ENCODE measurements at regions not wholly inside any gene's neighbourhood (a gene's known extent, or its start where the extent isn't known, plus 50 kb on each side); places are given as distances from the start of the nearest gene placed in this dataset.

DNA sequence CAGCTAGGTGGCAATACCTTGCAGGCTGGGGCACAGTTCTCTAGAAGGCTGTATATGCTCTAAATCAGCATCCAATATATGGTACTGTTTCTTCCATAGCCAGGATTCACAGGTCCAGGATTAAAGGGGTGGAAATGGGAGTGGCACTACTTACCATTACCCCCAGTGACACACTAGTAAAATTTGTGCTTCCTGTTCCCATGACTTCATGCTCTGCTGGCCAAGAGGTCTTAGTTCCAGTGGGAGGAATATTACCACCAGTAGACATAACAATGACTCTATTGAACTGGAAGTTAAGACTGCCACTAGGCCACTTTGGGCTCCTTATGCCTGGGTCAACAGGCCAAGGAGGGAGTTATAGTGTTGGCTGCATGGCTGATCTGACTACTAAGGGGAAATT lies 174.3 kb upstream of the TNFAIP3 start:
- no peak for DNase-seq

DNA sequence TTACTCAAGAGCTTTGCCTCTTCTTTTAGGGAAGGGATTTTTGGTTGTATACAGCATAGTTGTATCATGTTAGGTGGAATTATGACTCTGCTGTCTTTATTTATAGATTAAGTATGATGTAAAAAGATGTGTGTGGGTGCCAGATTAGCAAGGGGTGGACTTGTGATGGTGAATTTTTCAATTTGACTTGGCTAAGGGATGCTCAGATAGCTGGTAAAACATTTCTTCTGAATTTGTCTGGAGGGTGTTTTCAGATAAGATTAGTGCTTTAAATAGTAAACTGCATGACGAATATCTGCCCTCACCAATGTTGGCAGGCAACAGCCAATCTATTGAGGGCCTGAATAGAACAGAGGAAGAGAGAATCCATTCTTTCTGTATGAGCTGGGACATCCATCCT lies 173.3 kb upstream of the TNFAIP3 start:
- DNase-seq, result no peak

DNA sequence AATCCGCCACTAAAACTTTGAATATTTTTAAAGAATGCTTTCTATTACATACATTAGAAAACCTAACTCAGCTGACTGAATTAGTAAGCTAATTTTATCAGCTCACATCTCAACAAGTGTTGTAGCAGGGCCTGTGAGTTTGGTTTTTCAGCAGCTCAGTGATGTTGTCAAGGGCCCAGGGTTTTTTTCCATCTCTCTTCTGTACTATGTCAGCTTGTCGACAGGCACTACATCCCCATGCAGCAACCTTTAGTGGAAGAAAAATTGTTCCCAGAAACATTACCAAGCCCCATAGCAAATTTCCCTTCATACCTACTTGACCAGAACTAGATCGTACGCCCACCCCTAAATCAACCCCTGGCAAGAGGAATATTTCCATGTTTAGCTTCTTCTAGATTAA lies 170.3 kb upstream of the TNFAIP3 start:
- no peak for DNase-seq

DNA sequence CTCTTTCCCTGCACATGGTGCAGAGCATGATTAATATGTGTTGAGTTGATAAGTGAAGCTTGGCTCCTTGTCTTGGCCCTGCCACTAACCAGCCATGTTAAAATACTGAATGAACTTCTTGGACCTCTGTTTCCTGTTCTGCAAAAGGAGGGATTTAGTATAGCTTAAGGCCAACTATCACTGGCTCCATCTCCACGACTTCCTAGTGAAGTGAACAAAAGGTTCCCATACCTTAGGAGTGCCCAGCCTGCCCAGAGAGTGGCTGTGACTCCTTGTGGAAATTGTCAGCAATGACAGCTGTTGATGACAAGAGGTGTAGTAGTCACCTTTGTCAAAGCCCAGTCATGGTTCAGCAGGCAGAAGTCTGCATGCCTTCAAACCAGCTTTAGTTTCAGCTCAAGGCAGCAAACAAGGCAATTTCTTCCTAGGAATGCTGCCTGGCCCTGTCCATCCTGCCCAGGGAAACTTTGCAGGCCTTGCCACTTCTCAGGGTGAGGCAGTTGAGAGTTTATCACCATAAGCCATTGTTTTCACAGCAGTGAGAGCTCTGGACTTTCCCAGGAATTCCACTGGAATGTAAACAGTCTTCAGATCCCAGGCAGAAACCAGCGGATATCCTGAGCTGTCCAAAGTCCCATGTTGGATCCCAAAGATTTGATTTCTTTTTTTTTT lies 169.7 kb upstream of the TNFAIP3 start:
- no peak for DNase-seq

DNA sequence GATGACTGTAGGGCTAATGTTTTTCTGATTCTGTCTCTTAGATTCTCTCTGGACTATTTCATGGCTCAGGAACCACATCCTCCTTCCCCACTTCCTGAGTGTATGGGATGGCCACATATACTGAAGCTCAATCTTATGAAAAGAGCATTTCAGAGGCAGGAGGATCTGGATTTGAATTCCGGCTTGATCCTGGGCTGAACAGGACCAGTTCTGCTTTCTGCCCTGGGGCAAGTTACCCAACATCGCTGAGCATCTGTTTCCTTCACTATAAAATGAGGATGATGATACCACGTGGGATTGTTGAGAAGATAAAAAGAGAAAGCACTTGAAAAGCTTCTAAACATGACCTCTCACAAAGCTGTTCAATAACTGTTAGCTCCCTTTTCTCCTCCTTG lies 168.4 kb upstream of the TNFAIP3 start:
- no peak for DNase-seq

DNA sequence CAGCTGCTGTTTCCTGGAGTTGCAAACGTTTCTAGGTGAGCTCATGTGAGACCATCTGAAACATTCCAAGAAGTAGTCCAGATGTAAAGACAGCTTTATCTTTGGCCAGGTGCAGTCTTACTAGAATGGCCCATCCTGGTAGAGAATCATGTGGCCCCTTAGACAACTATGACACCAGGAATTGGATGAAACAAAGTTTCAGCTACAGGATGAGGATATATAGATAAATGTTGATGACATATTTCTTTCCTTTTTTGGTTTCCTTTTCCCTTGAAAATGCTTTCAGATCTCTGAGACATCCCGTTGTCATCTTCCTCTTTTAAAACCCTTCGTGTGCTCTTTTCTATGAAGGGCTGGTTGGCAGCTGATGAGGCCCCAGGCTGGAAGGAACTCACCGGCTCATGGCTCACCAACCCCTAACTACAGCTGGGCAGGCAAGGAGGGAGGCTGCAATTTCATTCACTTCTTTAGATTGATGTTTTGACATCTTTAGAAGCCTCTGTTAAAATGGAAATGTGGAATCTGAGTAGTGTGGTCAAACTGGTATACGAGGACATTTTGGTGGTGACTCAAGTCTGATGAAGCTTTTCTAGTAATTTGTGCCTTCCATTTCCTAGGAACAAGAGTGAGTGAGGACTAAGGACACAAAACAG lies 167.9 kb upstream of the TNFAIP3 start:
- no peak for DNase-seq

DNA sequence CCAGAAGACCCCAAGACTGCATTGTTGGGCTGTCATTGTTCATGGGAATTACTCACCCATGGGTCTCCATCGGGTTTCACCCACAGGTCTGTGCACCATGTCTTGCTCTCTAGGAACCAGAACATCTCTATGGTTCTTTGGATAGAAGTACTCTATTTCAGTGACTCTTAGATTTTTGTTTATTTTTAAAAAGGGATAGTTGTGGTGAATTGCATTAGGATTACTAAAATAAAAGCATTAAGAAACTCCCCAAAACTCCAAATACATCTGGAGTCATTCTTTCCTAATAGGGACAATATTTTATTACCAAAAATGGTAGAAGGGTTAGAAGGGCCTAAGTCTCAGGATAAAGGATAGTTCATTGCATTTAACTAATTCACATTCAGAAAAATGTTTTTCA lies 166.9 kb upstream of the TNFAIP3 start:
- no peak for DNase-seq

DNA sequence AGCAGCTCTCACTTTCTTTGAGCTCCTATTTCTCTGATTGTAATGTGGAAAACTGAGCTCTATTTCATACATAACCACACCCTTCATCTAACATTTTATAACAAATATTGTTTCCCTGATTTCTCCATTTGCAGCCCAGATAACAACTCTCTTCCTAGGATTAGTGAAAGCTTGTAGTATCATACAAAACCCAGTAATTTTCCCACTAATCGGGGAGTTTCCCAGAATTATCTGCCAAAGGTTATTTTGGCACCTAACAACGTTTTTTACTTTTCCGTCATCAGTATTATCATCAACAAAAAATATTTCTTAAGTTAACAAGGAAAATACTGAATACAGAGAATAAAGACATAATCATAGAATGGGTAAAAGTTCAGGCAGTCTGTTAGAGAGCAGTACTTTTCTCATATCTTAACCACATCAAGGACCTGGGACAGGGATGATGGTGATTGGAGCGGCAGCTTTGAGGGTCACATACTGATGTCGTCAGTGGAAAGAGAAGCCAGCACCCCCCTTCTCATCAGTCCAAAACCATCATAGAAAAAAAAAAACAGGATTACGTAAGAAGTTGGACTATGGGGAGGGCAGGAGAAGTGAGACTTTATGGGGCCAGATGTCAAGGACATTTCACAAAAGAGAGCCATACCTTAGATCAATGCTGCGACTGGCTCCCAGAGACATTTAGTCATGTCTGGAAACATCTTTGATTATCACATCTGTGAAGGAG lies 166.1 kb upstream of the TNFAIP3 start:
- DNase-seq, result no peak

DNA sequence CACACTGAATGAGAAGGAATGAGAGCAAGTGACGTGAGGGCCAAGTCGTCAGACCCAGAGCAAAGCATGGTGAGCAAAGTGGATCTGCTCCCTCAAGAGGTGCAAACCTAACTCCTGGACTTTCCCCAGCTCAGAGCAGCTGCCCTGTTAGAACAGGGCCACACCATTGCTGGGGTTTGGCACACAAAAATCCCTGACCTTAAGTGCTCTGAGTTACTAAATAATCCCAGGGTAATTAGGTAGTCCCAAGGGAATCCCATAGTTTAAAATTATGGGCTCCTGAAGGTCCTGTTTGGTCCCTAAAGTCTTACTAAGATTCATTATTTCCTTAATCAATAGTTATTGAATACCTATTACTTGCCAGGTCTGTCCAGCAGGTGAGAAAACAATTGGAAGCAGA lies 165.1 kb upstream of the TNFAIP3 start:
- DNase-seq, result no peak

DNA sequence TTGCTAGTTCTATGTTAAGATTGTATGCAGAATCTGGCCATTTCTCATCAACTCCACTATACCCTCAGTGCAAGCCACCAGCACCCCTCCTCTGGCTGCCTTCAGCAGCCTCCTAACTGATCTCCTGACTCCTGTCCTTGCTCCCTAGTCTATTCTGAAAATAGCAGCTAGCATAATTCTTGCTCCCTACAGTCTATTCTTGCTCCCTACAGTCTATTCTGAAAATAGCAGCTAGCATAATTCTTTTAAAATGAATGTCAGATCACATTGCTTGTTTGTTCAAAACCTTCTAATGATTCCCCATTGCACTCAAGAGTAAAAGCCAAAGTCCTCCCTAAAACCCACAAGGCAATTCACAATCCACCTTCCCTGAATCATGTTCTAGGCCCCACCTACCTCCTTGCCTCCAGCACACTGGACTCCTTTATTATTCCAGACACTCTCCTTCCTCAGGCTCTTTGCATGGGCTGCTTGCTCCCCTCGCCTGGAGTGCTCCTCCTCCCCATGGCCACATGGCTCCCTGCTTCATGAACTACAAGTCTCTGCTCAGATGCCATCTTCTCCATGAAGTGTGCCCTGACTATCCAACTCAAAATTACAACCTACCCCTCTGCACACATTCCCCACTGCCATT lies 164.2 kb upstream of the TNFAIP3 start:
- no peak for DNase-seq

DNA sequence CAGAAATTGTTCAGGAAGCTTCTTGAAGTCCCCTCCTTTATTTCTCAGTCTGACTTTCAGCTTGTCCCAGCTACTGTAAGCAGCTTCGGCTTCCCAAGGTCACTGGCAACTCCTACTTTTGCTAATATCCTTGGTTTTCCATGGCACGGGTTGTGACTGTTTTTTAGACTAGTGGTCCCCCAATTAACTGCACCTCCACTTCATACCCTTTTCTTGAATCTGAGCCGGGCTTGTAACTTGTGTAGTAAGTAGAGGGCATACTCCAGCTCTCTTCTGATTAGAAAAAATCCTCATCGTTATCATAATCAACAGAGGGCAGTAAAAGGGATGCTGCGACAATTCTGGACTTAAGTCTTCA lies 162.3 kb upstream of the TNFAIP3 start:
- DNase-seq, result no peak

DNA sequence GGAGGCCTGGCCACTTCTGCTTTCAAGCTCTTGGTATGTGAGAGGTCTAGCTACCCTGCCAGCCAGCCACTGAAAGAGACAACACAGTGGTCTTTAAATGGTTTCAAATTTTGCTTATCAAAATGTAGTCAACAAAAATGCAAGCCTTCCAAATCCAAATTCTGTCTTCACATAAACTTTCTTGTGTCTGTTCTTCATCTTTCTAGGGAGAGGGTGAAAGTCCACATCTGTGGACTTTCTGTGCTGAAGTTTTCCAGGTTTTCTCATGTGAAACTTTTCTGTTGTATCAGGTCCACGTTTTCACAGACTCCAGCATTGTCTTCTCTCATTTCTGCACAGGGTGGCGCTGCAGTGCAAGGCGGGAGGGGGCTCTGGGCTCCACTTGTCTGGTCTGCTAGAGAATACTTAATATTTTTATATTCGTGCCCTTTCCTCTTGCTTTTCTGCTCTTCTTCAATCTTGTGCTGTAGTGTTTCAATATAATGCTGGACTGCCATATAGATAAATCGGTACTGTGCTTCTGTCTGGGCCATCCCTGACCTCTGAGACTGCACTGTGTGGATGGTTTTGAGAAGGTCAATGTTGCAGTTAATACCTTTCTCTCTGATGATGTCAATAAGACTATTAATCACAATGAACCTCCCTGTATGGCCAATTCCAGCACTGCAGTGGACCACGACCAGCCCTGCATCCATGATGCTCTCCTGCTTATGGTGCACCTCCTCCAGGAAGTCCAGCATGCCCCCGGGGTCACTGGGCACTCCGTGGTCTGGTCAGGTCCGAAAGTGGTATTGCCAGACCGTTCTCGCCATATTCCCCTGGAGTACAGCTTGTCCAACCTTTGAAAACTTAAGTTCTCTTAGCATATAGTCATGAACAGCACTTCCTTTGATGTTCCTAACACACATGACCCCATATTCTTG lies 161.6 kb upstream of the TNFAIP3 start:
- DNase-seq, result peak; percentile 10 to 65 (median 27)

DNA sequence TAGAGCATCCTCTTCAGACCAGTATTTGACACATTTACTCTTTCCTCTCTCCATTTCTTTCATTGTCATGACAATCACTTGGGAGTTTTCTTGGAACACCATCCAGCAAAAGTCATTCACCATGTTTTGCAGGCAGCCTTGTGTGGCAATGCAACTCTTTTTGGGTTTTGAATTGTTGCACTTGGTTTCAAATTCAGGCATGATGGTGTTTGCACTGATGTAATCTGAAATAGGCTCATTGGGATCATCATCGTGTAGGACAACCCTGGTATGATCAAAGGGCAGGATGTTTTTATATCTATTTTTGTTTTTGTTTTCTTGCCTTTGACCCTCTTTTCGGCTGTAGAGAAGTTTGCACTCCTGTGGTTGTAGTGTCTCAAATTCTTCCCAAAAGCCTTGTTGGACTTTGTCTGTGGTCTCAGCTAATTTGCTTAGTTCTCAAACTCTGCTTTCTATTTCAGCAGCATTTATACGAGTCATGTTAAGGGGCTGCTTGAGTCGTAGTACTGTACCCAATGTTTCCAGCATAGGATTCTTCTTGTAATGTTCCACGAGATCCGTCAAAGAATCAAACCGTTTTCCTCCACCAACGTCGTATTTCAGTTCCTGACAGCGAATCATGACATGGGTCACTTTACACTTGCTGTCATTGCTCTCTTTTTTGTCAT lies 160.8 kb upstream of the TNFAIP3 start:
- no peak for DNase-seq

DNA sequence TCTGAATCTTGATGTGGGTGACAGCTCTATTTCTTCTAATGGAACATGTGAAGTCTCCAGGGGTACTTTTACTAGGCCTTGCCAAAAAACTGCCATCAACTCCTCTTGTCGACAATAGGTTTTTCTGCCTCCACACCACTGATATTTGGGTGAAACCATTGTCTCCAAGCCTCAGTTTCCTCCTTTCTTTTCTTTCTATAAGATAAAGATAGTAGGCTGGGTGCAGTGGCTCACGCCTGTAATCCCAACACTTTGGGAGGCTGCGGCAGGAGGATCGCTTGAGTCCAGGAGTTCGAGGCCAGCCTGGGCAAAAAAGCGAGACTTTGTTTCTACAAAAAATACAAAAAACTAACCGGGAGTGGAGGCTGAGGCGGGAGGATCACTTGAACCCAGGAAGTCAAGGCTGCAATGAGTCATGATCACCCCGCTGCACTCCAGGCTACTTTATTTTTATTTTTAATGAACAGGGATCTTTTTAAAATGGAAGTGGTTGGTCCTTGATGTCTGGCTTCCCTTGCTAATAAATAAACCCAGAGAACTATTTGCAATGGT lies 159.9 kb upstream of the TNFAIP3 start:
- DNase-seq, result no peak

DNA sequence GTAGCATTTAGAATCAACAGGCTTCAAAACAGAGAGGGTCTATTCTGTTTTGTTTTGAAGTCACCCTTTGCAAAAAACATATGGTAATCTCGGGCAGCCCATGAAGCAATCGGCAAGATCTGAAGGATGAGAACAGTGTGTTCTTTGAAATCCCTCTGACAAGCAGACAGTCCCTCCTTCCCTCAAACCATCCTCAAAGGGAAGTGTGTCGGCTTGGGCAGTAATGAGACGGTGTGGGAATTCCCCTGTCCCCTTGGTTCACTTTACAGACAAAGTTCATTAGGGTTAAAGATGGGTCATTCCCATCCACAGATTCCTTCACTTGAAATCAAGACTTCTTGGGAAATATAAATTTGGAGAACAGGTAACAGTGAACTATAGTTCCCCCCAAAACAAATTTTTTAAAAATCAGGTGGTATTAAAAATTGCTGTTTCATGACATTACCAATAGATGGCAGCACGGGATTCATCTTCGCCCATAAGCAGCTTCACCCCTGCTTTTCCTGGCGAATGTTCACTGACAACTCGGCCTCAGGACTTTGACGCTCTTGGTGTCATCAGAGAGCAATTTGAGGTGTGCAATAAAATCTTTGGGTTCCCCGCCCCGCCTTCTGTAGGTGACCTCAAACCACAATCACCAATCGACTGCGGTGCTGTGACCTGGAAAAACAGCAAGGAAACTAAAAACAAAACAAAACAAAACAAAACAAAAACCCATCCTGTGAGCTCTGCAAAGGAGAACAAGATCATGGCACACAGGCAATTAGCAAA lies 159.3 kb upstream of the TNFAIP3 start:
- DNase-seq, result peak; percentile 49 to 88 (median 49)

DNA sequence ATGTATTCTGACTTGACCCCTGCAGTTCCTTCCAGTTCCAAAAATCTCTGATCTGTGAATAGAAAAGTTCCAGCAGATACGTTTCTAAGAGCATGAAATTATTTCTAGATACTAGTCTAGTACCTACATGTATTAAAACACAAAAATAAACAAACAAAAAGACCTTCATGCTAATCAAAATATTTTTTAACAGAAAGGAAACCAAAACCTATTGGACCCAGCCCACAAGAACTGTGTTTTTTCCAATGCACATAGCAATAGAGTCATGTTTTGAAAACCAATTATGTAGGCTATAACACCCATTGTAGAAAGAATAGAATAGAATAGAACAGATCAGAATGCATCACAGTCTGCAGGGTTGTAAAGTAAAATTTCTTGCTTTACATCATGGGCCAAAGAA lies 158.6 kb upstream of the TNFAIP3 start:
- DNase-seq, result no peak

DNA sequence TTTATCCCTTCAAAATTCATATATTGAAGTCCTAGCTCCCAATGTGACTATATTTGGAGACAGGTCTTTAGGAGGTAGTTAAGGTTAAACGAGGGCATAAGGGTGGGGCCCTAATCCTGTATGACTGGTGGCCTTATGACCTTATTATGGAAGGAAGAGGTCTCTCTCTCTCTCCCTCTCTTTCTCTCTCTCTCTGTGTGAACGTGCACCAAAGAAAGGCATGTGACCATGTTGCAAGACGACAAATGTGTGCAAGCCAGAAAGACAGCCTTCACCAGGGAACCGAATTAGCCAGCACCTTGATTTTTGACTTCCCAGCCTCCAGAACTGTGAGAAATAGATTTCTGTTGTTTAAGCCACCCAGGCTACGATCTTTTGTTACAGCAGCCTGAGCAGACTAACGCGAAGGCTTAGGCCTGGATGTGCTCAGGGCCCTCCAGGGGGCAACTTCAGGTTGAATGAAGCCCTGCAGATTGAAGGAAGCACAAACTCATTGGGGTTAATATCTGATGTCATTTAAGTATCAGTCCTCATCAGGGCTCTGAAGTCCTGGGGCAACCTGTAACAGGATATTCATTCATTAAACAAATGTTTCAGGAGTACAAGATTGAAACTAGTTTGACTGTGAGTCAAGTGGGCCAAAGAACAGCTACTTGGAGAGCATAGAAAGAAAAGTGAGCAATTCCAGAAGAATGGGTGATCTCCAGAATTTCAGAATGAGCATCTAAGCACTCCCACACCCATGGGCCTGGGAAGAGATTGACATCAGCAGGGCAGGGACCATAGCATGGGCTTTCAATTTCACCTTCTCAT lies 157.4 kb upstream of the TNFAIP3 start:
- no peak for DNase-seq

DNA sequence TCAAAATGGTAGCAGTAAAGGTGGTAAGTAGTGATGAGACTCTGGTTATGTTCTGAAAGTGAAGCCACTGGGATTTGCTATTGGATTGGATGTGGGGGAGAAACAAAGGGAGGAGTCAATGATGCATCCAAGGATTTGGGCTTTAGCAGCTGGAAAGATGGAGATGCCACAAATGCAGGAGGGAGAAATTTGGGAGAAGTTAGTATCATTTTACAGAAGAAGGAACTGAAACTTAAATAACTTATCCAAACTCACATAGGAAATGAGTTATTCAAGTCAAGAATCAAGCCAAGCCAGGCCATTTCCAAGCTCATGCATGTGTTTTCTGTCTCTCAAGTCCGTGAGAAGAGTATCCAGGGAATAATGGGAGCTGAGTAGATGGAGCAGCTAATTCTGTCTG lies 155.1 kb upstream of the TNFAIP3 start:
- DNase-seq, result no peak

DNA sequence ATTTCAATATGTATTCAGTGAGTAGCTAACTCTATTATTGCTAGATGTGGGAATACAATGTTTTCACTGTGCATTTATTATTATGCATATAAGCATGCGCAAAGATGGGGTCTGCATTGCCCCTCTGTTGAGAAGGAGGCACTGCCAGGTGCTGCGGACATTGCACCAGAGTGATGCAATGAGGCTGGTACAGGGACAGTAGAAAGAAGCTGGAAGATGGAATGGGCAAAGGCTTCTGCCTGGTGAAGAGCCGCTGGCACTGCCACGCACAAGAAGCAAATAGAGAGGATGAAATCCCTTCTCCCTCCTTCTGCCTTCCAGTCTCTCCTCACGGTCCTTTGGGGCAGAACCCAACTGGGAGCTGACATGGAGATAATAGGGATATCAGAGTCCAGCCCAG lies 154.5 kb upstream of the TNFAIP3 start:
- DNase-seq, result no peak

DNA sequence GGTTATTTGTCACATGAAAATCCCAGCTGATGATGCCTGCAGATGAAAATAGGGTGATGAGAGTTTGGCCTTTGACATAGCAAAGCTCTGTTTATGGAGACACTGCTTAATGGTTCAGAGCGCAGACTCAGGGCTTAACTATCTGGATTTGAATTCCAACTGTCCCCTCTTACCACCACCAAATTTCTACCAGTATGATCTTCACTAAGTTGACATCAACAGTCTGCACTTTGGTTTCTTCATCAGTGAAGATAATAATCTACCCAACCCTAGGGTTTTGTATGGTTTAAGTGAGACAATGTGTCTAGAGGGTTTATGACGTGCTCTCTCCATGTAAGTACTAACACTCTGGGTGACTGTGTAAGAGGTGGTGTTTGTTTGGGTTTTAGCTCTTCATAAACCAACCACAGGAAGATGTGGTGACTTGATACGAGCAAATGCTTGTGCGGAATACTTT lies 151.4 kb upstream of the TNFAIP3 start:
- no peak for DNase-seq
